Thoracic aorta (tissue), 2 donors: ENCODE measurements at regions not wholly inside any gene's neighbourhood (a gene's known extent, or its start where the extent isn't known, plus 50 kb on each side); places are given as distances from the start of the nearest gene placed in this dataset.

Source experiments
- ATAC-seq: fragments of 150-250 bp; one replicate; pipeline ENCODE4 v1.8.0; 2017; ENCODE audit warnings: low read depth; ENCODE audit not compliant: insufficient number of reproducible peaks, low FRiP score
- DNase-seq: peaks from one replicate; pipeline ENCODE4 v3.0.0-alpha.2; 2020; ENCODE audit warnings: low spot score
- H3K27ac ChIP-seq, 2 donors: fragments of 200-600 bp; sonication (generic); 1 replicate in 1 of 2; 2 replicates in 1 of 2; pipeline ENCODE4 v1.5.1; 2016; ENCODE audit warnings: mild to moderate bottlenecking in 2 of 2, moderate library complexity in 2 of 2
- H3K27me3 ChIP-seq: fragments of 200-600 bp; sonication (generic); replicated peaks from 2 replicates; pipeline ENCODE4 v1.6.0; 2016; ENCODE audit warnings: mild to moderate bottlenecking; ENCODE audit not compliant: insufficient read depth
- H3K36me3 ChIP-seq: fragments of 200-600 bp; sonication (generic); one replicate; pipeline ENCODE4 v1.5.1; 2016
- H3K4me1 ChIP-seq, 2 donors: fragments of 200-600 bp; sonication (generic); 1 replicate in 1 of 2; 2 replicates in 1 of 2; pipeline versions ENCODE4 v1.5.1 to v1.6.0; 2016; ENCODE audit warnings: low read depth in 2 of 2, mild to moderate bottlenecking in 1 of 2; ENCODE audit not compliant: control insufficient read depth in 1 of 2
- H3K4me3 ChIP-seq: fragments of 200-600 bp; sonication (generic); 2 replicates; pipeline ENCODE4 v1.5.1; 2016; ENCODE audit warnings: mild to moderate bottlenecking
- H3K9me3 ChIP-seq: fragments of 200-600 bp; sonication (generic); 2 replicates; pipeline ENCODE4 v1.5.1; 2016
- CTCF ChIP-seq: fragments of 200-600 bp; sonication (generic); IDR thresholded peaks from one replicate; pipeline ENCODE4 v1.5.1; 2019; ENCODE audit warnings: antibody characterized with exemption

- no peaks in the 10 kb centered on the region for H3K4me1 ChIP-seq
- no peak for ATAC-seq
Observed at GRCh38 chr4:111678908-111679307, 466.3 kb upstream of the FAM241A start.

GRCh38 chr4:111681270-111681669, 464.0 kb upstream of the FAM241A start:
- no peaks in the 10 kb centered on the region for H3K9me3 ChIP-seq
- no peaks in the 10 kb centered on the region for H3K27me3 ChIP-seq
- no peak for TF ChIP-seq CTCF
- DNase-seq (no peak), ATAC-seq (no peak)
- no peaks in the 10 kb centered on the region for H3K36me3 ChIP-seq
- no peak overlapping the region for H3K27ac ChIP-seq
- H3K4me3 ChIP-seq: no peak overlapping the region
- no peaks in the 10 kb centered on the region for H3K4me1 ChIP-seq

More at GRCh38 chr4:111678908-111679307, 466.3 kb upstream of the FAM241A start:
- no peaks in the 10 kb centered on the region for H3K9me3 ChIP-seq
- TF ChIP-seq CTCF: no peak
- no peak overlapping the region for H3K27ac ChIP-seq
- no peaks in the 10 kb centered on the region for H3K36me3 ChIP-seq
- no peak for DNase-seq
- no peaks in the 10 kb centered on the region for H3K27me3 ChIP-seq
- H3K4me3 ChIP-seq: no peak overlapping the region

GRCh38 chr4:111681751-111682150, 463.5 kb upstream of the FAM241A start:
- no peaks in the 10 kb centered on the region for H3K9me3 ChIP-seq
- no peaks in the 10 kb centered on the region for H3K27me3 ChIP-seq
- no peaks in the 10 kb centered on the region for H3K4me1 ChIP-seq
- H3K27ac ChIP-seq: no peak overlapping the region
- ATAC-seq: no peak
- H3K36me3 ChIP-seq: no peaks in the 10 kb centered on the region
- TF ChIP-seq CTCF: no peak
- H3K4me3 ChIP-seq: no peak overlapping the region
- DNase-seq: no peak

- Histone ChIP-seq H3K36me3 (no peaks in the 10 kb centered on the region), H3K27me3 (no peaks in the 10 kb centered on the region), H3K9me3 (no peaks in the 10 kb centered on the region), H3K4me3 (no peak overlapping the region), H3K27ac (no peak overlapping the region), H3K4me1 (no peaks in the 10 kb centered on the region)
- ATAC-seq (no peak), DNase-seq (no peak)
- TF ChIP-seq CTCF: no peak
Observed at GRCh38 chr4:111685205-111685604, 460.0 kb upstream of the FAM241A start.

DNA sequence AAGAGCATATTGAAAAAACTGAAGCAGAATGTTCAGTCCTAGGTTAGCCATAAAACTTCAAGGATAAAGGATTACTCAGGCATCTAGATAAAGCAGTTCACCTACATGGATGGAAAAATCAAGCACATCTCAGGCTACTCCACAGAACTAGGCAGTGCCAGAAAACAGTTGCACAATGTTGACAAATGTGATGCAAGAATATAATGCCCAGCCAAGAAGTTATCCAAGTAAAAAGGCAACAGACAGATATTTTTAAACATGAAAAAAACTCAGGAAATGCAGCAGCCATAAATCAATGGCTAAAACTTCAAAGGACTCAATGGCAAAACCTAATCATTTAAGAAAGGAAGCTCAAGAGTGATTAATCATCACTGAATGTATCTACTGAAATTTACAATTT, 456.0 kb upstream of the FAM241A start:
- no peak for ATAC-seq
- DNase-seq: no peak
- Histone ChIP-seq H3K36me3 (no peaks in the 10 kb centered on the region), H3K9me3 (no peaks in the 10 kb centered on the region), H3K27me3 (no peaks in the 10 kb centered on the region), H3K27ac (no peak overlapping the region), H3K4me3 (no peak overlapping the region), H3K4me1 (no peaks in the 10 kb centered on the region)
- no peak for TF ChIP-seq CTCF
